ENCODE measurements at regions not wholly inside any gene's neighbourhood (a gene's known extent, or its start where the extent isn't known, plus 50 kb on each side); places are given as distances from the start of the nearest gene placed in this dataset.
A peak's percentile ranks its signal among the peaks of the same experiment; 100 is the strongest.

DNA sequence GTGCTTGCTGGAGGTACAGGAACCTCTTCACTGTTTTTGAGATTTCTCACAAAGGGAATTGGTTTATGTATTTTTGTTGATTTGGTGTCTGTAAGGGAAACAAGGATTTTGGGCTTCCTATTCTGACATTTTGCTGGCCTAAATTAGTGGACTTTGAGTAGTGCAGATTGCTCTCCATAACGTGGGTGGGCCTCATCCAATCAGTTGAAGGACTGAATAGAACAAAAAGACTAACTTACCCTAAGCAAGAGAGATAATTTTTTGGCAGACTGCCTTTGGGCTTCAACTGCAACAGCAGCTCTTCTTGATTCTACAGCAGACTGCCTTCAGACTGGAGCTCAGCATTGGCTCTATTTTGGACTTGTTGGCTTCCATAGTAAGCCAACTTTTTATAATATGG is 93.2 kb downstream of the MSX2 start:
- DNase-seq (no peak), ATAC-seq (no peak)
- no peak overlapping the region for H3K27ac ChIP-seq
- H3K4me3 ChIP-seq: no peak overlapping the region
- TF ChIP-seq, protein P1, sequence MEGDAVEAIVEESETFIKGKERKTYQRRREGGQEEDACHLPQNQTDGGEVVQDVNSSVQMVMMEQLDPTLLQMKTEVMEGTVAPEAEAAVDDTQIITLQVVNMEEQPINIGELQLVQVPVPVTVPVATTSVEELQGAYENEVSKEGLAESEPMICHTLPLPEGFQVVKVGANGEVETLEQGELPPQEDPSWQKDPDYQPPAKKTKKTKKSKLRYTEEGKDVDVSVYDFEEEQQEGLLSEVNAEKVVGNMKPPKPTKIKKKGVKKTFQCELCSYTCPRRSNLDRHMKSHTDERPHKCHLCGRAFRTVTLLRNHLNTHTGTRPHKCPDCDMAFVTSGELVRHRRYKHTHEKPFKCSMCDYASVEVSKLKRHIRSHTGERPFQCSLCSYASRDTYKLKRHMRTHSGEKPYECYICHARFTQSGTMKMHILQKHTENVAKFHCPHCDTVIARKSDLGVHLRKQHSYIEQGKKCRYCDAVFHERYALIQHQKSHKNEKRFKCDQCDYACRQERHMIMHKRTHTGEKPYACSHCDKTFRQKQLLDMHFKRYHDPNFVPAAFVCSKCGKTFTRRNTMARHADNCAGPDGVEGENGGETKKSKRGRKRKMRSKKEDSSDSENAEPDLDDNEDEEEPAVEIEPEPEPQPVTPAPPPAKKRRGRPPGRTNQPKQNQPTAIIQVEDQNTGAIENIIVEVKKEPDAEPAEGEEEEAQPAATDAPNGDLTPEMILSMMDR (IDR thresholded peaks at IDR 0.05): no peak
- no peaks in the 10 kb centered on the region for H3K27me3 ChIP-seq
- peaks cover 0 to 14% of the 10 kb centered on the region in 2 donors for H3K9me3 ChIP-seq
- no peaks in the 10 kb centered on the region for H3K4me1 ChIP-seq
- H3K36me3 ChIP-seq: no peaks in the 10 kb centered on the region
- intact Hi-C loops (cut with DNase I): no loop called here

DNA sequence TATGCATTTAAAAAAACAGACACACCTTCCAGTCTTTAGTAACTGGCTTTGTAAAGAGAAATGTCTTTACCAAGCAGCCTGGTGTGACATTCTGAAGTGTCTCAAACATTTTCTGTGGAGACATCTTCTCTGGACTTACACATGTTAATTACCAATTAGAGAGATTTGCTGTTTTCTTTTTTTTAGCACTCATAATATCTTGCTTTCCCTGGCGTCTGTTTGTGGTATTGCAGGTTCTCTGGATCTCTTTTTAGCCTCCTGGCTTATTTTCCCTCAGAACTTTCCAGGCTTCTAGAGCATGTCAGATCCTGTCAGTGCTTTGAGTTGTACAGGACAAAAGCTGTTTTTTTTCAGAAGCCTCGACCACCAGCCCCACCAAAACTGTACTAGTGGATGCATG is 92.5 kb downstream of the MSX2 start:
- TF ChIP-seq, protein P1 (IDR thresholded peaks at IDR 0.05): no peak
- no peak for ATAC-seq
- intact Hi-C loops (cut with DNase I): no loop called here
- Histone ChIP-seq H3K27ac (no peak overlapping the region), H3K4me3 (no peak overlapping the region), H3K4me1 (no peaks in the 10 kb centered on the region), H3K36me3 (no peaks in the 10 kb centered on the region), H3K9me3 (peaks cover 0 to 12% of the 10 kb centered on the region in 2 donors), H3K27me3 (no peaks in the 10 kb centered on the region)
- no peak for DNase-seq

DNA sequence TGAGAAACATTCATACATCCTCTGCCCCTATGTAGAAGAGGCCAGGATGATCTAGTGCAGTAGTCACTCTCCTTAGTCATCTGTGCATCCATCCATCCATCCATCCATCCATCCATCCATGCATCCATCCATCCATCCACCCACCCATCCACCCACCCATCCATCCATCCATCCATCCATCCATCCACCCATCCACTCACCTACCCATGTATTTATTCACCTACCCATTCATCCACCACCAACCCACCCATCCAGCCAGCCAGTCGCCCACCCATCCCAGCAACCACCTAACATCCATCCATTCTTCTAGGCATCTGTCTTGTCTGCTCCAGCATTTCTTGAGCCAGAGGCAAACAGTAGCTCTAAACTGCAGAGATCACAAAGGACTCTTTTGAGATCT is 87.1 kb downstream of the MSX2 start:
- H3K4me3 ChIP-seq: no peak overlapping the region
- DNase-seq (no peak), ATAC-seq (no peak)
- intact Hi-C loops (cut with DNase I): no loop called here
- no peaks in the 10 kb centered on the region for H3K27me3 ChIP-seq
- TF ChIP-seq, protein P1 (IDR thresholded peaks at IDR 0.05): no peak
- peaks cover 0 to 9% of the 10 kb centered on the region in 2 donors for H3K9me3 ChIP-seq
- H3K36me3 ChIP-seq: no peaks in the 10 kb centered on the region
- H3K4me1 ChIP-seq: no peaks in the 10 kb centered on the region
- no peak overlapping the region for H3K27ac ChIP-seq

DNA sequence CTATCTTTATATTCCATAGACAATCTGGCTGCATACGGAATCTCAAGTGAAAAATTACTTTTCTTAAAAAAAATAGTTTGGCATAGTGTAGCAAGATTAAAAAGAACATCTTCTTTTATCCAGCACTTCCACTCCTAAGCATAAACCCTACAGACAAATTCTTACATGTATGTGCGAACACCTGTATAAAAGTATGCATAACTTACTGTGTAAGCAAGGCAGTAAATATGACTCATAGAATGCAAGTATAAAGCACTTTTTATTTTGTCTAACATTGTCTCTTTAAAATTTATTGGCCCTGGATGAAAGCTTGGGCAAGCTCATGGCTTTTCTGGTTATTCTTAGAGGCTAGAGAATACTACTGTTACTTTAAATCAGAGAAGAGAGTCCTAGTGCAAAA is 86.4 kb downstream of the MSX2 start:
- H3K9me3 ChIP-seq: peaks cover 0 to 3% of the 10 kb centered on the region in 2 donors
- H3K27ac ChIP-seq: no peak overlapping the region
- no peaks in the 10 kb centered on the region for H3K36me3 ChIP-seq
- DNase-seq (no peak), ATAC-seq (no peak)
- intact Hi-C loops (cut with DNase I): no loop called here
- no peak overlapping the region for H3K4me3 ChIP-seq
- H3K27me3 ChIP-seq: no peaks in the 10 kb centered on the region
- H3K4me1 ChIP-seq: no peaks in the 10 kb centered on the region
- TF ChIP-seq, protein P1 (IDR thresholded peaks at IDR 0.05): no peak

DNA sequence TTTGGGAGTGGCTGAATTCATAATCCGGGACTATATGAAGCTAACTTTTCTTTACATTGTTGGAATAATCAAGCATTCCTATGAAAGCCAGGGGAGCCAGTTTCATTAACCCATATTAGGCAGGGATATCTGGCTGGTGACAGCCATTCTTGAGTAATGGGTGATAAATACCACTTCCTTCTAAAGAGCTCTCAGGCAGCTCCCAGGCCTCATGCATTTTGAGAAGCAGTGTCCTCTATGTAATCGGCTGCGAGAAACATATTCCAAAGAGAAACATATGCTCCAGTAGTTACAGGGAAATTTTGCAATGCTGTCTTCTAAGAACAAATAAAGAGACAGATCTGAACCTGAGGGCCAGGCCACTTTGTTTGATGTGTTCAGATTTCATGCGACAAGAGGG is 83.1 kb downstream of the MSX2 start:
- DNase-seq (peak in 2 of 4 donors; percentile 27 to 36), ATAC-seq (no peak)
- Histone ChIP-seq H3K27ac (no peak overlapping the region), H3K4me1 (no peaks in the 10 kb centered on the region), H3K9me3 (peaks cover 0 to 9% of the 10 kb centered on the region in 2 donors), H3K27me3 (no peaks in the 10 kb centered on the region), H3K4me3 (no peak overlapping the region), H3K36me3 (no peaks in the 10 kb centered on the region)
- TF ChIP-seq, protein P1 (IDR thresholded peaks at IDR 0.05): no peak
- intact Hi-C loops (cut with DNase I): no loop called here
